ENCODE measurements at regions not wholly inside any gene's neighbourhood (a gene's known extent, or its start where the extent isn't known, plus 50 kb on each side); places are given as distances from the start of the nearest gene placed in this dataset.
"Not testable (repeated sequence)": the region's sequence is repeated elsewhere in the genome, so short reads cannot be mapped to it uniquely, and the experiment has no call there.

GRCh38 chr3:86378829-86379228 is 612.1 kb downstream of the VGLL3 start (continued):
- TF ChIP-seq, protein P1, sequence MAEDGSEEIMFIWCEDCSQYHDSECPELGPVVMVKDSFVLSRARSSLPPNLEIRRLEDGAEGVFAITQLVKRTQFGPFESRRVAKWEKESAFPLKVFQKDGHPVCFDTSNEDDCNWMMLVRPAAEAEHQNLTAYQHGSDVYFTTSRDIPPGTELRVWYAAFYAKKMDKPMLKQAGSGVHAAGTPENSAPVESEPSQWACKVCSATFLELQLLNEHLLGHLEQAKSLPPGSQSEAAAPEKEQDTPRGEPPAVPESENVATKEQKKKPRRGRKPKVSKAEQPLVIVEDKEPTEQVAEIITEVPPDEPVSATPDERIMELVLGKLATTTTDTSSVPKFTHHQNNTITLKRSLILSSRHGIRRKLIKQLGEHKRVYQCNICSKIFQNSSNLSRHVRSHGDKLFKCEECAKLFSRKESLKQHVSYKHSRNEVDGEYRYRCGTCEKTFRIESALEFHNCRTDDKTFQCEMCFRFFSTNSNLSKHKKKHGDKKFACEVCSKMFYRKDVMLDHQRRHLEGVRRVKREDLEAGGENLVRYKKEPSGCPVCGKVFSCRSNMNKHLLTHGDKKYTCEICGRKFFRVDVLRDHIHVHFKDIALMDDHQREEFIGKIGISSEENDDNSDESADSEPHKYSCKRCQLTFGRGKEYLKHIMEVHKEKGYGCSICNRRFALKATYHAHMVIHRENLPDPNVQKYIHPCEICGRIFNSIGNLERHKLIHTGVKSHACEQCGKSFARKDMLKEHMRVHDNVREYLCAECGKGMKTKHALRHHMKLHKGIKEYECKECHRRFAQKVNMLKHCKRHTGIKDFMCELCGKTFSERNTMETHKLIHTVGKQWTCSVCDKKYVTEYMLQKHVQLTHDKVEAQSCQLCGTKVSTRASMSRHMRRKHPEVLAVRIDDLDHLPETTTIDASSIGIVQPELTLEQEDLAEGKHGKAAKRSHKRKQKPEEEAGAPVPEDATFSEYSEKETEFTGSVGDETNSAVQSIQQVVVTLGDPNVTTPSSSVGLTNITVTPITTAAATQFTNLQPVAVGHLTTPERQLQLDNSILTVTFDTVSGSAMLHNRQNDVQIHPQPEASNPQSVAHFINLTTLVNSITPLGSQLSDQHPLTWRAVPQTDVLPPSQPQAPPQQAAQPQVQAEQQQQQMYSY (CRISPR knock-in tag; IDR thresholded peaks at IDR 0.05), result no peak

DNA sequence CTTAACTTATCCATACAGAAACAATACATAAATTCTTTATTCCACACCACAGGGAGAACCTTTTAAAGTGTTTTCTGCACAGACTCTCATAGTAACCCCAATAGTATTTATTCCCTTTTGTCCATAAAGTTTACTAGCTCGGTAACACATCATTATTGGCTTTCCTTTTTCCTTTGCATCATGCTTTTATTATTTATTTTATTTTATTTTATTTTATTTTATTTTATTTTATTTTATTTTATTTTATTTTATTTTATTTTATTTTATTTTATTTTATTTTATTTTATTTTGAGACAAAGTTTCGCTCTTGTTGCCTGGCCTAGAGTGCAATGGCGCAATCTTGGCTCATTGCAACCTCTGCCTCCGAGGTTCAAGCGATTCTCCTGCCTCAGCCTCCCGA is 655.4 kb downstream of the VGLL3 start:
- peaks cover 15% of the 10 kb centered on the region for H3K4me1 Mint-ChIP-seq
- H3K9me3 Mint-ChIP-seq; CTCF ChIA-PET; DNase-seq (ENCODE audit: low spot score); H3K36me3 Mint-ChIP-seq; POLR2A ChIA-PET; H3K27me3 Mint-ChIP-seq (ENCODE audit: low read depth); H3K27ac Mint-ChIP-seq; H3K4me3 Mint-ChIP-seq; ATAC-seq: not testable (repeated sequence)
- peak; percentile 97 for TF ChIP-seq HMGA2 (CRISPR knock-in tag; IDR thresholded peaks at IDR 0.05)

DNA sequence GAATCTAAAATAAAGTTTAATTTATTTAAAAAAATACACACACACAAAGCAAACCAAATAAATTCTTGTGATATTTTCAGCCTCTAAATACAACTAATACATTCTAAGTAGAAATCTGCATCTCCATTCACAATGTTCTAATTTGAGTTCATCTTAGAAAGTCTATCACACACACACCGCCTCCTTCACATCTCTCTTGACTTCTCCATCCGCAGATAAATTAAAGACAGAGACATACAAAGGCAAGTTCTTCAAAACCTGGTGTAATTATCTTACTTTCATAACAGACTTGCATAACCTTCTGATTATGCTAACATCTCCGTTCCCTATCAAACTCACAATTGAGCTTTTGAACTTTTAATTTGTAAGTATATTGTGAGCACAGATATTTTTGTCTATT is 657.3 kb downstream of the VGLL3 start:
- ChIA-PET CTCF (no interaction called here), POLR2A (interaction anchor here (0.6 kb wide), 1 partner anchor 168 kb away, joined by 3 read pairs; no protein-coding TSS in a partner anchor)
- Mint-ChIP-seq H3K4me3 (no peak overlapping the region), H3K9me3 (no peaks in the 10 kb centered on the region), H3K27me3 (ENCODE audit: low read depth) (no peaks in the 10 kb centered on the region), H3K27ac (no peak overlapping the region), H3K4me1 (peaks cover 5% of the 10 kb centered on the region), H3K36me3 (no peaks in the 10 kb centered on the region)
- ATAC-seq (no peak), DNase-seq (ENCODE audit: low spot score) (no peak)
- TF ChIP-seq CTCF (IDR thresholded peaks at IDR 0.05) (no peak), SMAD3 (CRISPR knock-in tag; IDR thresholded peaks at IDR 0.05; ENCODE audit: borderline replicate concordance) (no peak), E2F5 (CRISPR knock-in tag; IDR thresholded peaks at IDR 0.05) (no peak)

DNA sequence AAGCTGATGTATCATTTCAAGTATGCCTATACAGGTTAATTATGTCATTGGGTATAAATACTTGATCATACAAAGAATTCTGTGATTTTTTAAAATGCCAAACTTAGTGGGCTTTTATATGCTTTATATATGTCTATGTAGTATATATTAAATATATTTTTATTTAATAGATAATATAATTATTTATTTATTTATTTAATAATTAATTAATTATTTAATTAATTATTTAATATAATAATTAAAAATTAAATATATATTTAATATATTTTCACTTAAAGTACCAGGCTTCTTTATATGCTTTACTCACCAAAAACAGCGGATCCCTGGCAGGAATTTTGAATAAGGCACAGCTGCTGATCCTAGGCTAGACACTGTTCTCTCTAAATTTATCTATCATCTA is 687.0 kb downstream of the VGLL3 start:
- no peak overlapping the region for H3K27ac Mint-ChIP-seq
- ChIA-PET POLR2A (no interaction called here), CTCF (no interaction called here)
- no peak for DNase-seq (ENCODE audit: low spot score)
- H3K9me3 Mint-ChIP-seq, result peaks cover 8% of the 10 kb centered on the region
- no peaks in the 10 kb centered on the region for H3K27me3 Mint-ChIP-seq (ENCODE audit: low read depth)
- no peak overlapping the region for H3K4me3 Mint-ChIP-seq
- ATAC-seq, result no peak
- TF ChIP-seq HMGA2 (CRISPR knock-in tag; IDR thresholded peaks at IDR 0.05) (peak; percentile 98; the same call in 1 of the 2 replicates), IRF2 (CRISPR knock-in tag; IDR thresholded peaks at IDR 0.05; ENCODE audit: borderline replicate concordance, low read depth) (no peak)
- no peaks in the 10 kb centered on the region for H3K4me1 Mint-ChIP-seq
- H3K36me3 Mint-ChIP-seq, result 0 out of 2 replicates have a peak, but pooled peaks cover 3% of the 10 kb centered on the region

- peaks cover 20% of the 10 kb centered on the region for H3K9me3 Mint-ChIP-seq
- H3K27me3 Mint-ChIP-seq (ENCODE audit: low read depth), result no peaks in the 10 kb centered on the region
- H3K4me3 Mint-ChIP-seq, result no peak overlapping the region
- no peaks in the 10 kb centered on the region for H3K4me1 Mint-ChIP-seq
- DNase-seq (ENCODE audit: low spot score) (no peak), ATAC-seq (no peak)
- H3K27ac Mint-ChIP-seq, result no peak overlapping the region
- ChIA-PET CTCF (no interaction called here), POLR2A (no interaction called here)
- H3K36me3 Mint-ChIP-seq, result no peaks in the 10 kb centered on the region; the same call in 1 of the 2 replicates
- TF ChIP-seq, protein P2, sequence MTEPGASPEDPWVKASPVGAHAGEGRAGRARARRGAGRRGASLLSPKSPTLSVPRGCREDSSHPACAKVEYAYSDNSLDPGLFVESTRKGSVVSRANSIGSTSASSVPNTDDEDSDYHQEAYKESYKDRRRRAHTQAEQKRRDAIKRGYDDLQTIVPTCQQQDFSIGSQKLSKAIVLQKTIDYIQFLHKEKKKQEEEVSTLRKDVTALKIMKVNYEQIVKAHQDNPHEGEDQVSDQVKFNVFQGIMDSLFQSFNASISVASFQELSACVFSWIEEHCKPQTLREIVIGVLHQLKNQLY (CRISPR knock-in tag; IDR thresholded peaks at IDR 0.05), result no peak
- TF ChIP-seq ZNF512 (CRISPR knock-in tag; IDR thresholded peaks at IDR 0.05; ENCODE audit: borderline replicate concordance), result no peak
- TF ChIP-seq, protein P3, sequence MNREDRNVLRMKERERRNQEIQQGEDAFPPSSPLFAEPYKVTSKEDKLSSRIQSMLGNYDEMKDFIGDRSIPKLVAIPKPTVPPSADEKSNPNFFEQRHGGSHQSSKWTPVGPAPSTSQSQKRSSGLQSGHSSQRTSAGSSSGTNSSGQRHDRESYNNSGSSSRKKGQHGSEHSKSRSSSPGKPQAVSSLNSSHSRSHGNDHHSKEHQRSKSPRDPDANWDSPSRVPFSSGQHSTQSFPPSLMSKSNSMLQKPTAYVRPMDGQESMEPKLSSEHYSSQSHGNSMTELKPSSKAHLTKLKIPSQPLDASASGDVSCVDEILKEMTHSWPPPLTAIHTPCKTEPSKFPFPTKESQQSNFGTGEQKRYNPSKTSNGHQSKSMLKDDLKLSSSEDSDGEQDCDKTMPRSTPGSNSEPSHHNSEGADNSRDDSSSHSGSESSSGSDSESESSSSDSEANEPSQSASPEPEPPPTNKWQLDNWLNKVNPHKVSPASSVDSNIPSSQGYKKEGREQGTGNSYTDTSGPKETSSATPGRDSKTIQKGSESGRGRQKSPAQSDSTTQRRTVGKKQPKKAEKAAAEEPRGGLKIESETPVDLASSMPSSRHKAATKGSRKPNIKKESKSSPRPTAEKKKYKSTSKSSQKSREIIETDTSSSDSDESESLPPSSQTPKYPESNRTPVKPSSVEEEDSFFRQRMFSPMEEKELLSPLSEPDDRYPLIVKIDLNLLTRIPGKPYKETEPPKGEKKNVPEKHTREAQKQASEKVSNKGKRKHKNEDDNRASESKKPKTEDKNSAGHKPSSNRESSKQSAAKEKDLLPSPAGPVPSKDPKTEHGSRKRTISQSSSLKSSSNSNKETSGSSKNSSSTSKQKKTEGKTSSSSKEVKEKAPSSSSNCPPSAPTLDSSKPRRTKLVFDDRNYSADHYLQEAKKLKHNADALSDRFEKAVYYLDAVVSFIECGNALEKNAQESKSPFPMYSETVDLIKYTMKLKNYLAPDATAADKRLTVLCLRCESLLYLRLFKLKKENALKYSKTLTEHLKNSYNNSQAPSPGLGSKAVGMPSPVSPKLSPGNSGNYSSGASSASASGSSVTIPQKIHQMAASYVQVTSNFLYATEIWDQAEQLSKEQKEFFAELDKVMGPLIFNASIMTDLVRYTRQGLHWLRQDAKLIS (CRISPR knock-in tag; IDR thresholded peaks at IDR 0.05; ENCODE audit: borderline replicate concordance), result no peak
- TF ChIP-seq, protein P4, sequence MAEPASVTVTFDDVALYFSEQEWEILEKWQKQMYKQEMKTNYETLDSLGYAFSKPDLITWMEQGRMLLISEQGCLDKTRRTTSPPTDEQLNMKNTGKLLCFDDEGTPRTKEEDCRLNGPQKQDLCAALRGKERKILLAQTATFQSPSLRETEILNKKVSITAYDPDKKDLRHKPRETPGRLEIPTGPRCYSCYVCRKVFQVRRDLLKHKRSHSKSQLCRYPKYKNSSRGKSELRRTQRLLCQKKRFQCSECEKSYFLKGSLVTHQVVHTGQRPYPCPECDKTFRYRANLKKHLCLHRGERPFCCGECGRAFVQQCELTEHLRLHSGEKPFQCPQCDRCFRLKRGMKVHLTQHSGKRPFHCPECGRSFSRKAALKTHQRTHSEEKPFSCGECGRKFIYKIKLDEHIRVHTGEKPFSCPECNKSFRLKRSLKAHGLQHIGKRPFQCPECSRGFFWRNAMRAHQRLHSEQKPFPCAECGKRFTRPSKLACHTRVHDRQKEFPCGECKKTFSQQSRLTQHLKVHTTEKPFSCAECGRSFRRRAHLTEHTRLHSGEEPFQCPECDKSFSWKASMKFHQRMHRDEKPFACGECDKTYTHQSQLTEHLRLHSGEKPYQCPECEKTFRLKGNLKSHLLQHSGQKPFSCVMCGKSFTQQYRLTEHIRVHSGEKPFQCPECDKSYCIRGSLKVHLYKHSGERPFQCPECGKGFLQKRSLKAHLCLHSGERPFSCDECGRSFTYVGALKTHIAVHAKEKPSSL (CRISPR knock-in tag; conservative IDR thresholded peaks at IDR 0.05), result no peak
These were observed 708.7 kb downstream of the VGLL3 start for GRCh38 chr3:86282106-86282787.

All from WTC11 (cell line).